H7 (cell line): ENCODE measurements at regions not wholly inside any gene's neighbourhood (a gene's known extent, or its start where the extent isn't known, plus 50 kb on each side); places are given as distances from the start of the nearest gene placed in this dataset.
"Not testable (repeated sequence)": the region's sequence is repeated elsewhere in the genome, so short reads cannot be mapped to it uniquely, and the experiment has no call there.

ENCODE experiments used
- DNase-seq: peaks from one replicate; pipeline ENCODE4 v3.0.0; 2012
- H3K27me3 ChIP-seq: 2 replicates; pipeline ENCODE4 v1.6.0; 2011; ENCODE audit warnings: mild to moderate bottlenecking, low read length; ENCODE audit not compliant: control insufficient read depth, insufficient read depth
- H3K36me3 ChIP-seq: replicated peaks from 2 replicates; pipeline ENCODE4 v1.5.1; 2011; ENCODE audit warnings: low read length; ENCODE audit not compliant: control insufficient read depth, insufficient read depth
- H3K4me3 ChIP-seq: 2 replicates; pipeline ENCODE4 v1.5.1; 2011; ENCODE audit warnings: low read depth, mild to moderate bottlenecking, control low read depth, low read length, moderate library complexity; ENCODE audit not compliant: insufficient read depth

GRCh38 chr4:165805406-165805805 lies 67.6 kb upstream of the TLL1 start:
- Histone ChIP-seq H3K36me3 (no peaks in the 10 kb centered on the region), H3K27me3 (no peaks in the 10 kb centered on the region), H3K4me3 (no peak overlapping the region)
- no peak for DNase-seq

GRCh38 chr4:165806613-165807012 lies 66.4 kb upstream of the TLL1 start:
- no peaks in the 10 kb centered on the region for H3K36me3 ChIP-seq
- no peak for DNase-seq

GRCh38 chr4:165810726-165811125 lies 62.3 kb upstream of the TLL1 start:
- no peak overlapping the region for H3K4me3 ChIP-seq
- H3K27me3 ChIP-seq: no peaks in the 10 kb centered on the region
- DNase-seq: no peak
- no peaks in the 10 kb centered on the region for H3K36me3 ChIP-seq

More at GRCh38 chr4:165806613-165807012, 66.4 kb upstream of the TLL1 start:
- no peaks in the 10 kb centered on the region for H3K27me3 ChIP-seq
- H3K4me3 ChIP-seq: no peak overlapping the region

GRCh38 chr4:165813606-165814005 lies 59.4 kb upstream of the TLL1 start:
- Histone ChIP-seq H3K4me3 (no peak overlapping the region), H3K27me3 (no peaks in the 10 kb centered on the region), H3K36me3 (no peaks in the 10 kb centered on the region)
- DNase-seq: no peak

GRCh38 chr4:165814256-165815020 lies 58.6 kb upstream of the TLL1 start:
- H3K4me3 ChIP-seq: no peak overlapping the region
- no peaks in the 10 kb centered on the region for H3K36me3 ChIP-seq
- H3K27me3 ChIP-seq: no peaks in the 10 kb centered on the region
- no peak for DNase-seq

- not testable (repeated sequence) for H3K4me3 ChIP-seq, DNase-seq, H3K27me3 ChIP-seq, H3K36me3 ChIP-seq
Measured at GRCh38 chr4:165819126-165819525, 53.9 kb upstream of the TLL1 start.
